WI38 (cell line): ENCODE measurements at regions not wholly inside any gene's neighbourhood (a gene's known extent, or its start where the extent isn't known, plus 50 kb on each side); places are given as distances from the start of the nearest gene placed in this dataset.

Experiments used
- H3K4me3 ChIP-seq: 2 replicates; pipeline ENCODE4 v1.5.1; 2011; ENCODE audit warnings: low read depth, mild to moderate bottlenecking, control low read depth, low read length
- CTCF ChIP-seq: IDR thresholded peaks from 2 replicates; pipeline ENCODE4 v1.5.1; 2012; ENCODE audit warnings: low read depth, mild to moderate bottlenecking, control low read depth, low read length

DNA sequence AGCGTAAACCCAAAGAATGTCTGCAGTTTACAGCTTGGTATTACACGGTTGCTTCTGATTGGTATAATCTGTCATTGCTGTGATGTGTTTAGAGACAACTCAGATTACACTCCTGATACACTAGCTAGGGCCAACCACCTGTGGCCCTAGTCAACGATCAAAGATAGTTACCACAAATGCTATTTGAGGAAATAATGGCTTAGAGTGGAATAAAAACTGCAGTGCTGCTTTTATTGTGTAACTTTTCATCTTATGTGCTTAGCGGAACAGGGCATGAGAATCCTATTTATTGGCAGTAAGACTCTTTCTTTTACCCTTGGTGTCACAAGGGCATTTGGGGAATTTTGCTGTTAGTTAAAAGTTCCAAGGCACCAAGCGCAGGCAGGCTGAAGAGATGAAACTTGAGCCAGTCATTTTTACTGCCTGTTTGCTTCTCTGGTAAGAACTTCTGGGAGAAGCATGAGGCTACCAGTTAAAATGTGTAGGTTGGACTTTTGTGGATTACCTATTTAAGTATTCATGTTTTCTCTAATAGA, 363.3 kb downstream of the KCNRG start:
- no peak overlapping the region for H3K4me3 ChIP-seq
- no peak for TF ChIP-seq CTCF

GRCh38 chr13:50379584-50379983, 364.3 kb downstream of the KCNRG start:
- no peak overlapping the region for H3K4me3 ChIP-seq
- no peak for TF ChIP-seq CTCF

- no peak for TF ChIP-seq CTCF
- H3K4me3 ChIP-seq, result no peak overlapping the region
Measured at GRCh38 chr13:50380905-50381304, 365.7 kb downstream of the KCNRG start.

- no peak overlapping the region for H3K4me3 ChIP-seq
- no peak for TF ChIP-seq CTCF
Measured at GRCh38 chr13:50382511-50382910, 367.3 kb downstream of the KCNRG start.

- no peak overlapping the region for H3K4me3 ChIP-seq
- TF ChIP-seq CTCF, result no peak
Measured at GRCh38 chr13:50382951-50383350, 367.7 kb downstream of the KCNRG start.

DNA sequence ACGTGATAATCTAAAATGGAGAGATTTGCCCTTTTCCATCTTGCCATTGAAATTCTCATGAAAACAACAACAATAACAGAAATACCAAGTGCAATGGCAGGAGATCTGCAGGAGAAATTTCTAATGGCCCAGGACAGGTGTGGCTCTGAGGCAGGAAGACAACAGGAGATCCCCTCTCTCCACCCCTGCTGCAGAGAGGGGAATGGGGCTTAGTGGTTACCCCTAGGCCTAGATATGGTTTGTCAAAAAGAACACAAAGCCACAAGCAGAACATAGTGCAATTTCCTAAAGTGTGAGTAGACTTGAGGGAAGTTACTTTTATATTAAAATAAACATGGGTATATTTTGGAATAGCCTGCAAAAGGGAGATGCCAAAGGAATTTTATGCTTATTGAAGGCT, 369.5 kb downstream of the KCNRG start:
- no peak for TF ChIP-seq CTCF
- H3K4me3 ChIP-seq, result no peak overlapping the region

GRCh38 chr13:50386541-50387050, 371.4 kb downstream of the KCNRG start:
- TF ChIP-seq CTCF, result no peak
- H3K4me3 ChIP-seq, result peak overlapping the region; percentile 7; the same call in 1 of the 2 replicates
